Kidney epithelial cell (primary cell): ENCODE measurements at regions not wholly inside any gene's neighbourhood (a gene's known extent, or its start where the extent isn't known, plus 50 kb on each side); places are given as distances from the start of the nearest gene placed in this dataset.

Source experiments
- DNase-seq: peaks from one replicate; pipeline ENCODE4 v3.0.0-alpha.2; 2010; ENCODE audit warnings: low read depth
- H3K27me3 ChIP-seq: 2 replicates; pipeline ENCODE4 v1.6.0; 2011; ENCODE audit warnings: low read length; ENCODE audit not compliant: control insufficient read depth, insufficient read depth
- H3K36me3 ChIP-seq: 2 replicates; pipeline ENCODE4 v1.5.1; 2011; ENCODE audit warnings: low read length; ENCODE audit not compliant: control insufficient read depth, insufficient read depth
- H3K4me3 ChIP-seq: 2 replicates; pipeline ENCODE4 v1.5.1; 2011; ENCODE audit warnings: low read depth, mild to moderate bottlenecking, control low read depth, low read length
- CTCF ChIP-seq: IDR thresholded peaks from 2 replicates; pipeline ENCODE4 v1.5.1; 2011; ENCODE audit warnings: mild to moderate bottlenecking, moderate library complexity, low read length, control low read depth, inconsistent platforms; ENCODE audit not compliant: insufficient read depth, poor library complexity, severe bottlenecking

- H3K36me3 ChIP-seq: no peaks in the 10 kb centered on the region
- H3K4me3 ChIP-seq: no peak overlapping the region
- H3K27me3 ChIP-seq: no peaks in the 10 kb centered on the region
- DNase-seq: no peak
- TF ChIP-seq CTCF: no peak
Observed at GRCh38 chr20:23152308-23152892, 66.3 kb upstream of the CD93 start.

GRCh38 chr20:23151885-23152284 lies 65.8 kb upstream of the CD93 start:
- no peaks in the 10 kb centered on the region for H3K27me3 ChIP-seq
- no peaks in the 10 kb centered on the region for H3K36me3 ChIP-seq
- TF ChIP-seq CTCF: no peak
- no peak for DNase-seq
- H3K4me3 ChIP-seq: no peak overlapping the region

- no peak for DNase-seq
- no peak for TF ChIP-seq CTCF
Observed at GRCh38 chr20:23151008-23151703, 65.0 kb upstream of the CD93 start.

GRCh38 chr20:23150304-23151007 lies 64.3 kb upstream of the CD93 start:
- TF ChIP-seq CTCF: no peak
- DNase-seq: no peak
- Histone ChIP-seq H3K27me3 (no peaks in the 10 kb centered on the region), H3K4me3 (no peak overlapping the region), H3K36me3 (no peaks in the 10 kb centered on the region)

More at GRCh38 chr20:23151008-23151703, 65.0 kb upstream of the CD93 start:
- Histone ChIP-seq H3K4me3 (no peak overlapping the region), H3K36me3 (no peaks in the 10 kb centered on the region), H3K27me3 (no peaks in the 10 kb centered on the region)

GRCh38 chr20:23149623-23150279 lies 63.6 kb upstream of the CD93 start:
- no peaks in the 10 kb centered on the region for H3K27me3 ChIP-seq
- H3K36me3 ChIP-seq: no peaks in the 10 kb centered on the region
- H3K4me3 ChIP-seq: no peak overlapping the region
- TF ChIP-seq CTCF: no peak
- no peak for DNase-seq
